NOMO-1 treated with dmso at 0.1 percent for 144 hours (cell line): ENCODE measurements at regions not wholly inside any gene's neighbourhood (a gene's known extent, or its start where the extent isn't known, plus 50 kb on each side); places are given as distances from the start of the nearest gene placed in this dataset.

ENCODE experiments used
- DNase-seq: peaks from one replicate; lab custom pipeline; 2025; ENCODE audit not compliant: unreplicated experiment; lab: John Stamatoyannopoulos, UW

DNA sequence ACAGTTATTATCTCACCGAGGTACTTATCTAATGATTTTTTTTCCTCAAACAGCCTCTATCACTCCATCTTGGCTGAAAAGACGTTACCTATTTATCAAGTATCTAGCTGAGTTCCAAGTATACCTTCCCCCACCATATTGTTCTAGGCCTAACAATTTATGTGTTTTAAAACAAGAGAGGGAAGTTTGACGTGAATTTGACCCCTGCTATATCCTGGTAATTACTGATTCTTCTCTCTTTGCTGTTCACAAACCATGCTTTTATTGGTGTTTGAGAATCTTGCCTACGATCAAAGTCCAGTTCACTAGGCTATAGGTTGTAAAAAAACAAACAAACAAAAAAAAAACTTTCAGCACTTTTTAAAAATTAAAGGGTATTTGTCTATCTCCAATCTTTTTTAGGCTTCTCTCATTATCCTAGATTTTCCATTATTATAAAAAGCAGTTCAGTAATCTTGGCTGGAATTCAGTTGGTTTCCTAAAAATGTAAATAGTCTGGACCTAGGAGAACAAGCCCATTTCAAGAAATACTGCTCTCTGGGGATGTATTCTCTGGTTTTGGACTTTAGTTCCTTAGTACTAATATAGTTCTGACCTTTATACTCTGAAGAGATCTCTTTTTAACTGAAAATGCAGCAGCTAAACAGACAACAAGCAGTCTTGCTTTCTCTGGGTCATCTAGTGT, 505.4 kb downstream of the CPS1 start:
- DNase-seq = no peak

DNA sequence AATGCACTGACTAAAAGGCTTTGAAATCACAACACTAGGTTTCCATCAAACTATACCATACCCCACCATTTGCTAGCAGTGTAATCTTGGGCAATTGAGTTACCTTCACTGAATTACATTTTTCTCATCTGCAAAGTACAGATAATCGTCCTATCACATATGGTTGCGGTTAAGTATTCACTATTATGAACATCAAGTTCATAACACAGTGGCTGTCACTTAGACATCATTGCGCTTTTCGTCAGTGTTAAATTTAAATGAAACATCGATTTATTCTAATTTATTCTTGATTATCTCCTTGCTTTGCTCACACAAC, 505.9 kb downstream of the CPS1 start:
- DNase-seq = no peak

DNA sequence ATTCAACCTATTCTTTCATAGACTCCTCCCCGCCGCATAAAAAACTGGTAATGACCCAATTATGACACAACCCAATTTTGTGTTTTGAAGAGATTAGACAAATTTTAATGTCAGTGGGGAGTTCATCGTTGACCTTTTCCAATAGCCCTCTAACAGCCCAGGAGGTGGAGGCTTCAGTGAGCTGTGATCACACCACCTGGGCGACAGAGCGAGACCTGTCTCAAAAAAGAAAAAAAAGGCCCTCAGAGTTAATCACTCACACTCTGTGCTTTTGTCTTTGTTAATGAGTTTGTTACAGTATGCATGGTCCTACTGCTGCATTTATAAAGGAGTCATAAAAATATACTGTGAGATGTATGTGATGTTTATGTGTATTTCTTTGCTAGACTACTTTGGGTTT, 510.6 kb downstream of the CPS1 start:
- no peak for DNase-seq

DNA sequence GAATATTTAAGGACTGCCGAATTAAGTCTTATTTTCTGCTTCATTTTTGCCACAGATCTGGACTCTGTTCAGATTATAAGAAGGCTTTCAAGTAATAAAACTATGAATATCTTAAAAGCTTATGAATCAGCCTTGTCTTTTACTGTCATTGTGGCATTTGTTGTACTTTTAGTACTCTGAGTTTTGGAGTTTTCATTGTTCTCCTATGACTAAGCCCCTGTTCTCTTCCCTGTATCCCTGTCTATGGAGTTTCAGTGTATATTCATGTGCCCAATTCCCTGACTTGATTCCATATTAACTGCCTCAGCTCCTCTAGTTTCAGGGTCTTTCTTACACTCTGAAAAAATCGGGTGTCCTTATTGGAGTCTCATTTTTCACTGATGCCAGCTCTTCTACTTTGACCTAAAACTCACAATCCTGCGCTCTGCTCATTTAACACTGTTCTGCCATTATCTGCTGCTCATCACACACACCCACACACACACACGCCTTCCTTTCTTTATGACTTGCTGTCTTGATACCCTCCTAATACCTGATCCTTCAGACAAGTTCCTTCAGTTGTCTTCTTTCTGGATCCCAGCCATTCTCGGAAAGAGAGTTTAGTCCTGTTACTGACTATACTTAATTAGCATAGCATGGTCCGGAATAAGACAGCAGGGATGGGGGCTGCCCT, 511.8 kb downstream of the CPS1 start:
- DNase-seq = no peak

DNA sequence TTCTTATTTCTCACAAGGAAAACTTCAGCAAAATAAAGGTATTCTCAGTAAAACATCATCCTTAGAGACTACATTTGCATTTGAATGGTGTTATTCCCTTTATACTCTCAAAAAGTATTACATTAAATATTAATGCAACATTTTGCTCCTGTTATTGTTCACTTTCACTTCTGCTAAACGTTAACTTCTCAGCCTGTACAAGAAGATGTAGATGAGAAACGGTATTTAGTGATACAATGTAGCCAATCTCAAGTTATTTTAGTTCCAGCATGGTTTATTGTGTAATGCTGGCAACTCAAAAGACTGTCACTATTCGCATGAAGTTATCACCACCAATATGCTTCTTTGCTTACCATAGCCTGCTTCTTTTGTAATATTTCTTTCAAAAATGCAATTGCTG, 514.1 kb downstream of the CPS1 start:
- no peak for DNase-seq

DNA sequence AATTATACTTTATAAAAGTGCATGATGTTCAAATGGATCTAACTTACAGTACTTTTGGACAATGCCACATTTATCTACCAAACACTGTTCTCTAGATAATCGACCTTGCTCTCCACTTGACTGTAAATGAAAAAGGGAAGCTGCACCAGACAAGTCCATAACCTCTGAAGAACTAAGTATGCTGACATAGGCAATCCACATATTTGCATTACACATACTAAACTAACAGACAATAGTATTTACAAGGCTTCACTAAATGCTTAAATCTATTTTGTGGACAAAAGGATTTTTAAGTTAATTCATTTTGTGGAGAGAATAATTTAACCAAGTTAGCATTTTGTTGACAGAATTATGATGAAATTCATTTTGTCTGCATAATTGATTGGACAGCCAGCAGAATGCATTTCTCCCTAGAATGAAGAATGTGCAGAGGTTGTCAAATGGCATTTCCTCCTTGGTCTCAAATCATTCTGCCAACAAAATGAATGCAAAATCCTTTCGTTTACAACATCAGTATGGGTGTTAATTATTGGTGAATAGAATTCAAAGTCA, 520.9 kb downstream of the CPS1 start:
- no peak for DNase-seq

DNA sequence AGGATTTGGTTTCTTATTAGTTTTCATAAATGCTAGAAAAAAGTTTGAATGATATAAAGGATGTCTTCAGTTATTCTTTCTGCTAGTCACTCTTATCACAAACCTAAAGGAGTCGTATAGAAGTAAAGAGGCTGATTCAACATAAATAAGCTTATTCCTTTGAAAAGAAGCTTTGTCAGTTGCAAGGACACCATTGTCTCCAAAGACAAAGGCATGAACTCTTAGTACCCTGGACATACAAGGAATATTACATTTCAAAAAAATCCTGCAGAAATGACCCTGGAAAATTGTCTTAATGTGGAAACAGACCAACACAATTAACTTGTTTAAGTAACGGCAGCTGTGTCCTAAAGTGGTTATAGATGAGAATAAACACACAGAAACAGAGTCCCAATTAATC, 528.0 kb downstream of the CPS1 start:
- no peak for DNase-seq

DNA sequence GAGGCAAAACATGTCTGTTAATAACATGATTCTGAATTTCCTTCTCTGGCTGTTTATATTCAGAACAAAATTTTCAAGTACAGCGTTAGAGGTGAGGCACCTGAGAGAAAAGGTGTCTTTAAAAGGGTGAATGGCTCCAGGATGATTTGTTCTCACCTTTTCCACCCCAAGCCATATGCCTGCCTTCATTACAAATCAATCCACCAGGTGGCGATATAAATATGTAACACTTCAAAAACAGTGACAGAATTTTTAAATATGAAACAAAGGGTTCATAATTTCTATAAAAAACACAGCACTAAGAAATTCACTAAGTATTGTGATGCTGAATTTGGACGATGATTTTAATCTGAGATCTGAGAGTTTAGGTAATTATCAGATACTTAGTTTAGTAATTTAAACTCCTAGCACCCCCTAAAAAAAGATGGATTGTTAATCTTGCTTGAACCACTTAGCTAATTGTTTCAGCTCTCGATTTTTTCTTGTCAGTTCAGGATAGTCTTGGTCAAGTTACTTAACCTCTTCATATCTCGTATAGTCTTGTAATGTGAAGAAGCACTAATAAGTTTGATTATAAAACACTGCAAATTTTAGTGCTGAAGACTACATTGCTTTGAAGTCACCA, 528.8 kb downstream of the CPS1 start:
- no peak for DNase-seq

DNA sequence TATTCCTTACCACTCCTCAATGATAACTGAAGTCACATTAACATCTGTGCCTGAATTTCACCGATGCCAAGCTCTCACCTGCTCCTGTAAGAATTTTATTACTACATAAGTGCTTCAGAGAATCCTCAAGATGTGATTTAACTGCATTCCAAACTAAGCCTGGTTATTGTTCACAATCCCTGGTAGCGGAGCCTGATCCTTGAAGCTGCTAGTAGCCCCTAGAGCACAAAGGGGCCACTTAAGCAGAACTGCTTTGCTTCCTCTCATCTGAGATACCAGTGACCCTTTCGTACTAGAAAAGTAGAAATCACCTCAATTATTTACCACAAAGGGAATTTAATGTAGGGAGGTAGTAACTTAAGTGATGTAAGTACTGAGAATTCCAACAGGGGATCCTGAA, 529.6 kb downstream of the CPS1 start:
- DNase-seq = no peak

DNA sequence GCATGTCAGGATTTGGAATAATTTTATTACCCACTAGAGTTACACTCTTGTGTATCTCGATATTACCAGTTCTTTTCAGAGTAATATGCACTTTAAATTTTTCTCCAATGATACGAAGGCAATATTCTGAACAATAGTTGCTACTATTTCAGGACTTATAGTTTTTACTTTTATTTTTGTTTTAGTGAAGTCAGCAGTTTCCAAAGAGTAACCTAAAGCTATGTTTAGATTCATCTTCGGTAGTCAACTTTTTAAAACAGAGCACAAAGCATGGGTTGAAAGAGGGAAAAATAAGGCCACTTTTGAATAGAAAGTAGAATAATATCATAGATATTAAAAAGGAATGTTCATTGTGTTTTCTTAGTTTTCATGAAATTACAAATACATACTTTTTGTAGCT, 532.7 kb downstream of the CPS1 start:
- no peak for DNase-seq

DNA sequence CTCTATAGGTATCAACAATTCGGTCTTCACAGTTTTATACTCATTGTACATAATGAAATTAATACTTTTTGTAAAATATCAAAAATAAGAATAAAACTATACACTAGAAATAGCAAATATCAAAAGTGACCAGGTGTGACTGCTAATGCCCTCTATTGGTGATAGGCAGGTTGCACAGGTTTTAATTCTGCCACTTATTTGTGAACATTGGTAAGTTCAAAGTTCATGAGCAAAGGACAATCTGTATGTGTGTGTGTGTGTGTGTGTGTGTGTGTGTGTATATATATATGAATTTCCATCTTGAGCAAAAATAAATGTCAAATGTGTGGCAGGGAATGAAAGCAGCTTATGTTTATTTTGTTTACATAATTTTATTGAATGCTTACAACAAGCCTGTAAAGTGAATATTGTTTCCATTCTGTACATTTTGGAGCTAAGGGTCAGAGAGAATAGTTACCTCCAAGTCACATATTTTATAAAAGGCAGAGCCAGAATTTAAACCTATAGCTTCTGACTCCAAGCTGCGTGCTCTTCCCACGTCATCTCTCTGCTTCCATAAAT, 537.4 kb downstream of the CPS1 start:
- no peak for DNase-seq

DNA sequence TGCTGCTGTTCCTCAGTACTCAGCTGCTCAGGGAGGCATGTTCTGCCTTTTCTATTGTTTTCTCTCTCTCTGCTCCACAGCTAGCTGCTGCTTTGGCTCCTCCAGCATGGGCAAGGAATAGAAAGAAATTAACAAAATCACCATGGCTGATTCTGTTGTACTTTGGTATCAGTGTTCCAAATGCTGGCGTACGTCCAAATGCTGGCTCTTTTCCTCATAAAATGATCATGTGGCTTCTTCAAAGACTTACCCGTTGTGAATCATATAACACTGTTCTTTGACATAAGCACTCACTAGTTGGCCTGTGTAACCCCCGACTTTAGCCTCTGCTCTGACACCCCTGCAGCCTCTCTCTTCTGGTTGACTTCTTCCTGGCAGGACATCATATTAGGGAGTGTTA, 547.6 kb downstream of the CPS1 start:
- DNase-seq = no peak

DNA sequence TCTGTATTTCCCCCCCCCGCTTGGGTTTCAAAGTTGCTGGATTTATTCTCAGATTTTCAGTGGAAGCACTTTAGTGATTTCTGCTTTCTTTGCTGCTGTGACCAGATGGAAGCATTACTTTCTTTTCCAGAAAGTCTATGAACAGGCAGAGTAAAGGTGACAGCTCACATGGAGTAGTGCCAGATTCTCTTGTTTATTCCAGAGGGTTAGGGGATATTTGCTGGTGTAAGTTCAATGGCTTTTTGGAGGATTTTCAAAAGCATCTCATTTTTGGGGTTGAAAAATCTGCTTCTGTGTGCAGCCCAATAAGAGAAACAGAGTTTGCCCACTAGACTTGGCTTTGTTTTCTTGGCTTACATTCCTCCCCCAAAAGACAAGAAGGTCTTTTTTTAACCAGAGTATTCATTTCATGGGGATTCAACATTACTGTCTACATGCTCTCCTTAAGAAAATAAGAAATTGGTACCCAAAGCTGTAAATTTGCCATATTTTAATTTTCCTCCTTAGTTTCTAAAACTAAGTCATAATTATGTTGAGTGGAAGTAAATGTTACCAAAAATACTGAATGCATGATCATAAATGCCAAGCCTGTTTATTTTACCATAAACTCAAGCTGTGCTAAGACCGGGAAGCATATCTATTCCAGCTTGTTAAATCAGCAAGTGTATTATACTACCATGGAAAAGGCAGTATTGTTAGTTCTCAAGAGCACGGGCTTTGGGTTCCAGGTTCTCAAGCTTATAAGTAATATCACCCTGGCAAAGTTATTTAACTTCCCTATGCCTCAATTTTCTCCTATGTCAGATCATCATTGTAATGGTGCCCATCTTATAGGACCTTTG, 557.2 kb downstream of the CPS1 start:
- DNase-seq = no peak

DNA sequence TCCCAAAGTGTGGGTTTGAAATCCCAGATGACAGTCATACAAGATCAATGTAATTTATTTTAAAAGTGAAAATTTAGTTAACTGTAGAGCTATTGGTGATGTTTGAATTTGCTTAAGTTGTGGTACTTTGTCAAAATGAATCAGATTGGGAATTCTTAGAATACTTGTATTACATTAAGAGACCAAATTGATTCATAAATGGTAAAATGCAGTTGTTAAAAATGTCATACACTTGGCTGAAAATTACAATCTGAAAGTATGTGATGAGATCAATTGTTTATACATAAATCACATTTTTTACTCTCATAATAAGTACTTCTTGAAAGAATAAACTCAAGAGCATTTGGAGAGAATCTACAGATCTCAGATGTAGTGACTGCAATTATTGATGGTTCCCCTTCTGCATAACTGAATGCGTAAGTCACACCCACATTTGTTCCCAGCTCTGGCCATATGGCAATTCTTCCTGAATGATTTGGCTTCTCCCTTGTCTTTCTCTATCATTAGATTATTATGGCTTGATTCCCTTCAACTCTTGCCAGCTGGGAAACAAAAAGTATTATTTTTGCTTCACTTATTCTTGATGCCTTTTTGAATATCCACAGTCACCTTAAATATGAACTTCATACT, 558.5 kb downstream of the CPS1 start:
- no peak for DNase-seq

DNA sequence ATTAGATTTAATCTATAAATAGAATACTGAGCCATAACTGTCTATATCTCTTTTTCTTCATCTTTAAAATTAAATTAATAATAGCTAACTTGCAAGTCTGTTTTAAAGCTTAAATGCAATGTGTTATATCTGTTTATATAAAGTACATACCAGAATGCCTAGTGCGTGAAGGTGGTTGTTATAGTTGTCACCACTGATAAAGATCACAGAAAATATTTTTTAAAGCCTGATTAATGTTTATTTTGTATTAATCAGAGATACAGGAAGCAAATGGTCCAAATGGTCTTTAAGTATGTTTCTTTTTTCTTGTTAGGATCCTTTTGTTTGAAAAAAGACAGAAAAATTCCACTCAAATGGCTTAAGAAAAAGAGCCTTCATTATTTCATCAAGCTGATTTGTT, 560.6 kb downstream of the CPS1 start:
- no peak for DNase-seq

DNA sequence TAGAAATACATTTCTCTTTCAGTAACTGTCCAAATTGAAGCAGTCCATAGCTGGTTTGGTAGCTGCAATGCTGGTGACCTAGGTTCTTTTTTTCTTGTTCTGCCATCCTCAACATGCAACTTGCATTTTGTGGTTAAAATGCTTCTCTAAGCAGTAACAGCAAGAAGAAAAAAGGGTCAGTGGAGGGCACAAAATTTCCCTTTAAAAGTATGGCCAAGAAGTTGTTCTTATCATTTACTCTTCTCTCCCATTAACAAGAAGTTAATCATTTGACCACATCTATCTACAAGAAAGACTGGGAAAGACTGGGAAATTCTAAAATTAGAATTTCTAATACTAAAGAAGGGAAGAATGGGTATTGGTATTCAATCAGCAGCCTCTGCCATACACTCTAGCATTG, 569.9 kb downstream of the CPS1 start:
- no peak for DNase-seq

DNA sequence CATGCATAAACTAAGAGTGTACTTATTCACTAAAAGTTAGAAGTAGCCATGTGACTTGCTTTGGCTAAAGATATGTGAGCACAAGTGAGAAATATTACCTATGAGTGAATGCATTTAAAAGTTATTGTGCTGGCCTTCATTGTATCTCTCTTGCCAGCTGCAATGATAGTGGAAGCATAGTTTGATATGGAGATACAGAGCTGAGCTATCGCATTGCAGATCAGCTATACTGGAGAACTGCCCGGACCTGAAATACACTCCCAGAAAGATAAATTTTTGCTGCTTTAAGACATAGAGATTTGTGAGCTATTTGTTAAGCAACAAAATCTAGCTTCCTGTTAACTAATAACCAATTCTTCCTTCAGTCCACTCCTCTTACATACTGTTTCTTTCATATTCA, 571.1 kb downstream of the CPS1 start:
- no peak for DNase-seq

DNA sequence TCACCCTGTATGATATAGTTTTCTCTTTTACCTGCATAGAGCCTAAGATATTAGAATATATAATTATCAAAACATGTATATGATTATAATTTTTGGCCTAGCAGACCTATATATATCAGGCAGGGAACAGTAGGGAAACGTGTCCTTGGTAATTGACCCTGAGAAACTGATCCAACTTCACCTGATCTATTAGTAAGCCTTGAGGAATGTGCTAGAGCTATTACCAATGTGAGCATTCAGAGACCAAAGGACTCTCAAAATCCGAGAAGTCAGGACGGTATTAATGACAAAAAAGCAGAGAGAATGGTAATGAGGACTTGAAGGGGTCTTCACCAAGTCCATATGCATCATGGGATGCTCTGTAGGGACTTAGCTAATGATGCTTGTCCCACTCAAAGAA, 571.9 kb downstream of the CPS1 start:
- no peak for DNase-seq

DNA sequence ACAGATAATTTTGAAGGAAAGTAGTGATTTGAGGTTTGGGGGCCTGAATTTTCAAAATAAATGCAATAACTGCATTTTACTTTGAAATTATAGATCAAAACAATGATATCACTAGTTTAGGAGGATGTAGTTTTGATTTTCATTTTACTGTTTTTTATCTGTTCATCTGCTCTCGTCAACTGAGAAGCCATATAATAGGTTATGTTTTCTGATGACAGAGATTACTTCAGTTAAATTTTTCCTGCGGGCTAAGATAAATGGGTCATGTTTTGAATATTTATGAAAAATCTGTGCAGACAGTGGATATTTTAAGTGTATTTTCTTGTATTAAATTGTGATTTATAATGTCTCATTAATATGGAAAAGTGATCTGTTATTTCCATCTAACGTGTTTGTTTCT, 573.4 kb downstream of the CPS1 start:
- no peak for DNase-seq

DNA sequence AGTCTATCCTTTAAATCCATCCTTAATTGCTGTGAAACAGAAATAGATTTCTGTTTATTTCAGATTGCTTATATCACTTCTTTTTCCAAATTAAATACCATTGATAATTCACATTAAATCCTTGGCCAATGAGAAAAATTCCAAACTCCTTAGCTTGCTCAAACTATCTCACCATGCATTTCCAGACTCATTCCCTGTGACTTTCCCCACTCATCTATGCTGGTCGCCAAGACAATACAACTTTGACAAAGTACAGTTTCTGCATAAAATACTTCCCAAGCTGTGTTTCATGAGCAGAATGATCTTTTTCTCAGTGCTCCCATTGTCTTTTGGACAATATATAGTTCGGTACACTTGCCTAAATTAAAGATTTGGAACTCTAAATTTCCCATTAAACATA, 575.6 kb downstream of the CPS1 start:
- DNase-seq = no peak

DNA sequence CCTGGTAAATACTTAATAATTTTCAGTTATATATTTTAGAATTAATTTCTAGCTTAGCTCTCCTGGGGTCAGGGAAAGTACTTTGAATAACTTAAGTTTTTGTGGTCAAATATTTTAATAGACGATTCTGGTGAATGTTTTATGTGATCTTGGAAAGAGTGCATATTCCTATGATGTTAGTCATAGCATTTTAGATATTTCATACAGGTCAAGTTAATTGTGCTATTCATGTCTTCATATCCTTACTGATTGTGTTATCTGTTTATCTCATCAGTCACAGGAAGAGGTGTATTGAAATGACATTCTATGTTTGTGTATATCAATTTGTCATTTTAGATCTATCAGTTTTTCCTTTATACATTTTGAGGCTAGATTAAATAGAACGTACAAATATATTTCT, 576.2 kb downstream of the CPS1 start:
- no peak for DNase-seq
